ENCODE measurements at regions not wholly inside any gene's neighbourhood (a gene's known extent, or its start where the extent isn't known, plus 50 kb on each side); places are given as distances from the start of the nearest gene placed in this dataset.

- H3K27me3 ChIP-seq, result no peaks in the 10 kb centered on the region
- no peaks in the 10 kb centered on the region for H3K36me3 ChIP-seq
- no peaks in the 10 kb centered on the region for H3K9me3 ChIP-seq
- 53 to 82% methylated on average over 1 of the region's 1 CpG for WGBS, 2 donors
- DNase-seq, result no peak
- no peaks in the 10 kb centered on the region for H3K4me1 ChIP-seq
- no peak overlapping the region for H3K4me3 ChIP-seq
- TF ChIP-seq POLR2A (IDR thresholded peaks at IDR 0.05) (no peak), CTCF (IDR thresholded peaks at IDR 0.05) (no peak)
- intact Hi-C loops (cut with DNase I), result no loop called here
- H3K27ac ChIP-seq, result no peak overlapping the region
Observed at GRCh38 chr6:152811785-152812184, 61.2 kb downstream of the VIP start.

GRCh38 chr6:152815230-152815872 lies 64.8 kb downstream of the VIP start:
- H3K36me3 ChIP-seq, result no peaks in the 10 kb centered on the region
- no peaks in the 10 kb centered on the region for H3K4me1 ChIP-seq
- H3K27me3 ChIP-seq, result no peaks in the 10 kb centered on the region
- no peaks in the 10 kb centered on the region for H3K9me3 ChIP-seq
- no peak overlapping the region for H3K4me3 ChIP-seq
- WGBS, 2 donors, result 76% methylated on average over 5 of the region's 5 CpGs
- no peak for DNase-seq
- intact Hi-C loops (cut with DNase I), result no loop called here
- no peak for TF ChIP-seq CTCF (IDR thresholded peaks at IDR 0.05)
- no peak for TF ChIP-seq POLR2A (IDR thresholded peaks at IDR 0.05)
- H3K27ac ChIP-seq, result no peak overlapping the region

- no peak for TF ChIP-seq CTCF (IDR thresholded peaks at IDR 0.05)
- TF ChIP-seq POLR2A (IDR thresholded peaks at IDR 0.05), result no peak
- 41 to 42% methylated on average over 3 of the region's 3 CpGs for WGBS, 2 donors
- H3K27me3 ChIP-seq, result no peaks in the 10 kb centered on the region
- intact Hi-C loops (cut with DNase I), result no loop called here
- no peaks in the 10 kb centered on the region for H3K36me3 ChIP-seq
- no peaks in the 10 kb centered on the region for H3K9me3 ChIP-seq
- no peaks in the 10 kb centered on the region for H3K4me1 ChIP-seq
- no peak overlapping the region for H3K27ac ChIP-seq
- DNase-seq, result no peak
- H3K4me3 ChIP-seq, result no peak overlapping the region
Observed at GRCh38 chr6:152816055-152816454, 65.5 kb downstream of the VIP start.

GRCh38 chr6:152821525-152821924 lies 70.9 kb downstream of the VIP start:
- TF ChIP-seq CTCF (IDR thresholded peaks at IDR 0.05) (no peak), POLR2A (IDR thresholded peaks at IDR 0.05) (no peak)
- Histone ChIP-seq H3K36me3 (no peaks in the 10 kb centered on the region), H3K4me1 (no peaks in the 10 kb centered on the region), H3K27ac (no peak overlapping the region), H3K27me3 (no peaks in the 10 kb centered on the region), H3K4me3 (no peak overlapping the region), H3K9me3 (no peaks in the 10 kb centered on the region)
- intact Hi-C loops (cut with DNase I), result no loop called here
- DNase-seq, result no peak
- 28 to 39% methylated on average over 4 of the region's 4 CpGs for WGBS, 2 donors

GRCh38 chr6:152824666-152825065 lies 74.1 kb downstream of the VIP start:
- H3K4me1 ChIP-seq, result no peaks in the 10 kb centered on the region
- intact Hi-C loops (cut with DNase I), result no loop called here
- H3K27me3 ChIP-seq, result no peaks in the 10 kb centered on the region
- no peaks in the 10 kb centered on the region for H3K36me3 ChIP-seq
- H3K9me3 ChIP-seq, result no peaks in the 10 kb centered on the region
- WGBS, 2 donors, result 53 to 60% methylated on average over 2 of the region's 2 CpGs
- H3K27ac ChIP-seq, result no peak overlapping the region
- TF ChIP-seq POLR2A (IDR thresholded peaks at IDR 0.05) (no peak), CTCF (IDR thresholded peaks at IDR 0.05) (no peak)
- no peak overlapping the region for H3K4me3 ChIP-seq
- DNase-seq, result no peak
